Neural progenitor cell (in vitro differentiated cells): ENCODE measurements at regions not wholly inside any gene's neighbourhood (a gene's known extent, or its start where the extent isn't known, plus 50 kb on each side); places are given as distances from the start of the nearest gene placed in this dataset.
A peak's percentile ranks its signal among the peaks of the same experiment; 100 is the strongest.

Experiments used
- DNase-seq: peaks from one replicate; pipeline ENCODE4 v3.0.0-alpha.2; 2016; ENCODE audit warnings: low spot score
- H2AFZ ChIP-seq: fragments of 200-600 bp; sonication (generic); replicated peaks from 2 replicates; pipeline ENCODE4 v1.6.1; 2016; ENCODE audit warnings: antibody characterized with exemption
- H3F3A ChIP-seq: fragments of 200-600 bp; sonication (generic); 2 replicates; pipeline ENCODE4 v1.6.1; 2016; ENCODE audit warnings: antibody characterized with exemption, low read depth
- H3K27ac ChIP-seq: fragments of 200-600 bp; sonication (generic); 2 replicates; pipeline ENCODE4 v1.5.1; 2016; ENCODE audit warnings: mild to moderate bottlenecking
- H3K27me3 ChIP-seq: fragments of 200-600 bp; sonication (generic); 2 replicates; pipeline ENCODE4 v1.6.1; 2016; ENCODE audit warnings: mild to moderate bottlenecking, moderate library complexity
- H3K36me3 ChIP-seq: fragments of 200-600 bp; sonication (generic); 2 replicates; pipeline ENCODE4 v1.5.1; 2016
- H3K4me1 ChIP-seq: fragments of 200-600 bp; sonication (generic); 2 replicates; pipeline ENCODE4 v1.6.1; 2016; ENCODE audit warnings: mixed run types
- H3K4me2 ChIP-seq: fragments of 200-600 bp; sonication (generic); 2 replicates; pipeline ENCODE4 v1.6.1; 2016
- H3K4me3 ChIP-seq: fragments of 200-600 bp; sonication (generic); 2 replicates; pipeline ENCODE4 v1.5.1; 2016
- H3K79me2 ChIP-seq: fragments of 200-600 bp; sonication (generic); 2 replicates; pipeline ENCODE4 v1.6.1; 2016; ENCODE audit warnings: low read depth
- H3K9ac ChIP-seq: fragments of 200-600 bp; sonication (generic); 2 replicates; pipeline ENCODE4 v1.6.1; 2016
- H3K9me3 ChIP-seq: fragments of 200-600 bp; sonication (generic); 2 replicates; pipeline ENCODE4 v1.5.1; 2016; ENCODE audit warnings: low read depth
- H4K20me1 ChIP-seq: fragments of 200-600 bp; sonication (generic); 2 replicates; pipeline ENCODE4 v1.6.1; 2016; ENCODE audit warnings: low read depth
- H3K27ac Mint-ChIP-seq: 3 replicates; pipeline ENCODE4 v1.8.0; 2021; ENCODE audit warnings: mixed read lengths
- H3K27me3 Mint-ChIP-seq: 2 replicates; pipeline ENCODE4 v1.8.0; 2022; ENCODE audit warnings: low read depth, mild to moderate bottlenecking, inconsistent platforms, moderate library complexity, mixed read lengths; ENCODE audit not compliant: insufficient read depth
- H3K36me3 Mint-ChIP-seq: 3 replicates; pipeline ENCODE4 v1.8.0; 2021; ENCODE audit warnings: mixed read lengths
- H3K4me1 Mint-ChIP-seq: 3 replicates; pipeline ENCODE4 v1.8.0; 2021; ENCODE audit warnings: mixed read lengths
- H3K4me3 Mint-ChIP-seq: 3 replicates; pipeline ENCODE4 v1.8.0; 2021; ENCODE audit warnings: mild to moderate bottlenecking, moderate library complexity, mixed read lengths
- H3K9me3 Mint-ChIP-seq: 3 replicates; pipeline ENCODE4 v1.8.0; 2020; ENCODE audit warnings: mixed read lengths
- EZH2 ChIP-seq: fragments of 200-600 bp; sonication (generic); IDR thresholded peaks from 2 replicates; pipeline ENCODE4 v1.6.1; 2017; ENCODE audit warnings: antibody characterized with exemption, mild to moderate bottlenecking, moderate library complexity
- EZH2phosphoT487 ChIP-seq: fragments of 200-600 bp; sonication (generic); IDR thresholded peaks from 2 replicates; pipeline ENCODE4 v1.6.1; 2017; ENCODE audit warnings: antibody characterized with exemption
- TF ChIP-seq, protein P1 (sequence below): fragments of 200-600 bp; sonication (generic); IDR thresholded peaks from 2 replicates; pipeline ENCODE4 v1.5.1; 2017; ENCODE audit warnings: antibody characterized with exemption, mild to moderate bottlenecking

DNA sequence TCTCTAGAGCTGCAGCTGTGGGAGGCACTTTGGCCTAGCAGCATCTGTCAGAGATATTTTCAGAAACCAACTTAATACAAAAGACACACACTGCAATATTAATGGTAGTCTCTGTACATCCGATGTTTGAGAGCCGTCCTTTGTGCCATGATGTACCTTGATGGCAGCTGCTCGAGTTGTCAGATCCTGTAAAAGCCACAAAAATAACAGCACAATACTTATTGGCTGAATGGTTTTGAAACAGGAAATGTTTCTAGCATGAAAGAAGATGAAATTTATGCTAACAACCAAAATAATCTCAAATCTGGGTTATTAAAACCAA lies 445.5 kb upstream of the TBL1XR1 start:
- no peak for DNase-seq
- Histone ChIP-seq H3K9ac (no peak overlapping the region), H3K27me3 (no peaks in the 10 kb centered on the region), H3K36me3 (no peaks in the 10 kb centered on the region), H3K9me3 (no peaks in the 10 kb centered on the region), H3K79me2 (no peaks in the 10 kb centered on the region), H3K4me1 (peaks cover 9% of the 10 kb centered on the region), H2AFZ (peak overlapping the region; percentile 76), H4K20me1 (no peaks in the 10 kb centered on the region), H3K4me2 (no peak overlapping the region), H3K4me3 (no peak overlapping the region), H3F3A (no peaks in the 10 kb centered on the region), H3K27ac (no peak overlapping the region)
- Mint-ChIP-seq H3K4me3 (no peak overlapping the region), H3K36me3 (peaks cover 1% of the 10 kb centered on the region), H3K27ac (no peak overlapping the region), H3K9me3 (peaks cover 8% of the 10 kb centered on the region), H3K27me3 (peaks cover 2% of the 10 kb centered on the region), H3K4me1 (peaks cover 14% of the 10 kb centered on the region)
- no peak for TF ChIP-seq EZH2
- TF ChIP-seq, protein P1, sequence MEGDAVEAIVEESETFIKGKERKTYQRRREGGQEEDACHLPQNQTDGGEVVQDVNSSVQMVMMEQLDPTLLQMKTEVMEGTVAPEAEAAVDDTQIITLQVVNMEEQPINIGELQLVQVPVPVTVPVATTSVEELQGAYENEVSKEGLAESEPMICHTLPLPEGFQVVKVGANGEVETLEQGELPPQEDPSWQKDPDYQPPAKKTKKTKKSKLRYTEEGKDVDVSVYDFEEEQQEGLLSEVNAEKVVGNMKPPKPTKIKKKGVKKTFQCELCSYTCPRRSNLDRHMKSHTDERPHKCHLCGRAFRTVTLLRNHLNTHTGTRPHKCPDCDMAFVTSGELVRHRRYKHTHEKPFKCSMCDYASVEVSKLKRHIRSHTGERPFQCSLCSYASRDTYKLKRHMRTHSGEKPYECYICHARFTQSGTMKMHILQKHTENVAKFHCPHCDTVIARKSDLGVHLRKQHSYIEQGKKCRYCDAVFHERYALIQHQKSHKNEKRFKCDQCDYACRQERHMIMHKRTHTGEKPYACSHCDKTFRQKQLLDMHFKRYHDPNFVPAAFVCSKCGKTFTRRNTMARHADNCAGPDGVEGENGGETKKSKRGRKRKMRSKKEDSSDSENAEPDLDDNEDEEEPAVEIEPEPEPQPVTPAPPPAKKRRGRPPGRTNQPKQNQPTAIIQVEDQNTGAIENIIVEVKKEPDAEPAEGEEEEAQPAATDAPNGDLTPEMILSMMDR = no peak

DNA sequence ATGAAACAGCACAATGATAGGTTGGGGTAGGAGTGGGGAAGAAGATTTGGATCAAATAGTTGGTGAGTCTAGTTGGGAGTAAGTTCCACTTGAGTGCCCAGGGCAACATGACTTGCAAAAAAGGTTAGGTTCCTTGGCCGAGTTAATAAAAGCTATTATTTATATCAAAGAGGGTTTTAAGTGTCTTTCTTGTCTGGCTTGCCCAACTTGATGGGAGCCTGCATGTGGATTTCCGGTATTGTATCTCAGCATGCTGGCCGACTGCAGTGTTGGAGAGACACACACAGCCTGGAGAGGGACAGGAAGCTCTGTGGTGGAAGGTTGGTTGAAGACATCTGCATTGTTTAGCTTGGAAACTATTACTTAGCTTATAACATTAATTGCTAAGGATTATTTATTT lies 449.5 kb upstream of the TBL1XR1 start:
- Histone ChIP-seq H3K27me3 (no peaks in the 10 kb centered on the region), H3F3A (no peaks in the 10 kb centered on the region), H3K9me3 (no peaks in the 10 kb centered on the region), H3K27ac (no peak overlapping the region), H3K36me3 (no peaks in the 10 kb centered on the region), H2AFZ (no peak overlapping the region), H3K9ac (no peak overlapping the region), H3K4me2 (no peak overlapping the region), H3K79me2 (no peaks in the 10 kb centered on the region), H3K4me1 (peaks cover 9% of the 10 kb centered on the region), H3K4me3 (no peak overlapping the region), H4K20me1 (no peaks in the 10 kb centered on the region)
- Mint-ChIP-seq H3K36me3 (no peaks in the 10 kb centered on the region), H3K27ac (no peak overlapping the region), H3K9me3 (no peaks in the 10 kb centered on the region), H3K4me1 (peaks cover 14% of the 10 kb centered on the region), H3K4me3 (no peak overlapping the region), H3K27me3 (no peaks in the 10 kb centered on the region)
- no peak for DNase-seq
- no peak for TF ChIP-seq EZH2
- no peak for TF ChIP-seq EZH2phosphoT487
- TF ChIP-seq, protein P1 = no peak

DNA sequence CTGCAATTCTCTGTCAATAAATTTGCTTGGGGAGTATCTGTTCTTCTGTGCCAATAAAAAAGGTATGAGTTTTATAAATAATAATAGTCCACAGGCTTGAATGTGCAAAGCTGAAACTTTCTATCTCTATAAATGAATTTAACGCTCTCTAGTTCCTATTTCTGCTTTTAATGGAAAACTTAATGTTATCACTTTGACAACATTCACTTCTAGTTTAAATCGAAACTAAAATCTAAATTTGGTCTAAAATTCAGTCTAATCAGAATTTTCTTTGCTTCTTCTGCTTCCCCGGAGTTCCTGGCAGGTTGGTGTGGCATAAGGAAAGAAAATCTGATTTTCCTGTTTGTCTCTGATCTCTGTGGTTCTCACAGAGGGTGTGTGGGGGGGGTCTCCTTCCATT lies 450.1 kb upstream of the TBL1XR1 start:
- H3K27ac ChIP-seq = no peak overlapping the region
- peaks cover 9% of the 10 kb centered on the region for H3K4me1 Mint-ChIP-seq
- no peaks in the 10 kb centered on the region for H3K27me3 ChIP-seq
- no peak overlapping the region for H3K4me3 Mint-ChIP-seq
- no peaks in the 10 kb centered on the region for H3K36me3 Mint-ChIP-seq
- TF ChIP-seq EZH2phosphoT487 (no peak), EZH2 (no peak)
- TF ChIP-seq, protein P1 = no peak
- H3K79me2 ChIP-seq = no peaks in the 10 kb centered on the region
- no peaks in the 10 kb centered on the region for H3K36me3 ChIP-seq
- H3K9ac ChIP-seq = no peak overlapping the region
- H3K4me1 ChIP-seq = peaks cover 3% of the 10 kb centered on the region
- H3K9me3 Mint-ChIP-seq = no peaks in the 10 kb centered on the region
- H2AFZ ChIP-seq = no peak overlapping the region
- H3K9me3 ChIP-seq = no peaks in the 10 kb centered on the region
- no peak overlapping the region for H3K4me3 ChIP-seq
- H4K20me1 ChIP-seq = no peaks in the 10 kb centered on the region
- H3K4me2 ChIP-seq = no peak overlapping the region
- no peaks in the 10 kb centered on the region for H3K27me3 Mint-ChIP-seq
- no peak overlapping the region for H3K27ac Mint-ChIP-seq
- no peaks in the 10 kb centered on the region for H3F3A ChIP-seq
- DNase-seq = no peak

DNA sequence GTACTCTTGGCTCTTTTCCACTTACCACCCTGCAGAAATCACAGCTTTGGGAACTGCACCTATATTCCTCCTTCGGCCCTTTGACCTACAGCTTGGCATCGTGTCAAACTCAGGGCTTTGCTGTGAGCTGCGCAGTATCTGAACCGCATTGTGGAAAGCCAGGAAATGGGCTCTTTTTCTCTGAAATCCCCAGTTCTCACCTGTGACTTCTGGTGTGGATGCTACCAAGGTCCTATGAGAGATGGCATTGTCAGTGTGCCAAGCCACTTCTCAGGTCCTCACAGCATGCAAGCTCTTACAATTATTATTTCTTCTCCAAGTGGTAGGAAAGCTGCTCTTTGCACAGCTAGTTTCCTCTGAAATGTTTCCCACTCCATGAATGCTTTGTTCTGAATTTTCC lies 450.6 kb upstream of the TBL1XR1 start:
- H3K27ac Mint-ChIP-seq = no peak overlapping the region

More for the DNA sequence above, 450.6 kb upstream of the TBL1XR1 start:
- H3K4me2 ChIP-seq = no peak overlapping the region
- H3K79me2 ChIP-seq = no peaks in the 10 kb centered on the region
- H3K9me3 ChIP-seq = no peaks in the 10 kb centered on the region
- no peak overlapping the region for H3K4me3 ChIP-seq
- Mint-ChIP-seq H3K27me3 (no peaks in the 10 kb centered on the region), H3K4me1 (peaks cover 9% of the 10 kb centered on the region), H3K9me3 (no peaks in the 10 kb centered on the region), H3K4me3 (no peak overlapping the region), H3K36me3 (no peaks in the 10 kb centered on the region)
- TF ChIP-seq EZH2phosphoT487 = no peak
- TF ChIP-seq, protein P1 = no peak
- TF ChIP-seq EZH2 = no peak
- no peaks in the 10 kb centered on the region for H3K36me3 ChIP-seq
- H3K4me1 ChIP-seq = no peaks in the 10 kb centered on the region
- H4K20me1 ChIP-seq = no peaks in the 10 kb centered on the region
- no peaks in the 10 kb centered on the region for H3F3A ChIP-seq
- no peak for DNase-seq
- H3K27me3 ChIP-seq = no peaks in the 10 kb centered on the region
- no peak overlapping the region for H2AFZ ChIP-seq
- no peak overlapping the region for H3K9ac ChIP-seq
- no peak overlapping the region for H3K27ac ChIP-seq
